ENCODE measurements at regions not wholly inside any gene's neighbourhood (a gene's known extent, or its start where the extent isn't known, plus 50 kb on each side); places are given as distances from the start of the nearest gene placed in this dataset.

DNA sequence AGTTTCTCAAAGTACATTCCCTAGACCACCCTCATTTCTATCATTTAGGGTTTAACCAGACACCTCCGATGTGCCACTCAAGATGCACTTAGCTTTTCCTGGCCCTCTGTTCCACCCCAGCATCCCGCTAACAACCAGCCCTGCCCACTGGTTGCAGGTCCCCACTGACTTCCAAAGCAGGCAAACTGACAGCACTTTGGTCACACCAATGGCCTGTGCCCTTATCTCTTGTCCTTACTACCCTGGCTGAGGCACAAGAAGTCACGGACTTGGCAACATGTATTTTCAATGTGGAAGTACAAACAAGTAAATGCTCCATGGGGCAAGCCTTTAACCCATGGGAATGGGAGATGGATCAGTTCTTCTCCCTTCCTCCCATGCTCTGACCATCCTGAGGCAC lies 357.1 kb downstream of the OMA1 start (continued):
- TF ChIP-seq REST (IDR thresholded peaks at IDR 0.05; ENCODE audit: low read depth, low read length) (no peak), GABPA (IDR thresholded peaks at IDR 0.05; ENCODE audit: low read depth) (no peak), TAF1 (IDR thresholded peaks at IDR 0.05; ENCODE audit: borderline replicate concordance, low read depth, low read length) (no peak), FOXJ3 (CRISPR knock-in tag; IDR thresholded peaks at IDR 0.05) (no peak), NFIC (IDR thresholded peaks at IDR 0.05; ENCODE audit: borderline replicate concordance) (no peak), CHD2 (IDR thresholded peaks at IDR 0.05; ENCODE audit: low read length, partially characterized antibody) (no peak), MEF2A (IDR thresholded peaks at IDR 0.05; ENCODE audit: borderline replicate concordance, low read depth) (no peak)

DNA sequence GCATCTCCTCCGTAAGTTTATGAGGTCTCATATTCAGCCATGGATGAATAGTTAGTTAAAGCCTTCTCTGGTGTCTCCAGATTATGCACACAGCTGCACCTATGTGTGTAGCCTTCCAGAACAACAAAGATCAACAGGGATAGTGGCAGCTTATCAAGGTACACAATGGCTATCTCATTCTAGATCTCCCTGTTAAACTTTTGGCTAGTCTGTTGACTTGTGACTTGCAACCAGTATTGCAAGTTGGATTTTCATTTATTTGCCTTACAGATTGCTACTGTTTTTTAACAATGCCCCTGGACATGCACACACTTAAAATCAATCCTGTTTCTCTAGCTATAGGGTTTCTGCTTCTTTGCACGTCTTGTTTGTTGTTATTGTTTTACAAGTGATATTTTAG lies 363.2 kb downstream of the OMA1 start:
- TF ChIP-seq RAD21 (IDR thresholded peaks at IDR 0.05; ENCODE audit: low read length) (no peak), RFX5 (IDR thresholded peaks at IDR 0.05; ENCODE audit: low read length) (no peak), SMC3 (IDR thresholded peaks at IDR 0.05; ENCODE audit: low read depth, low read length) (no peak), RCOR1 (IDR thresholded peaks at IDR 0.05; ENCODE audit: low read length) (no peak), GABPA (IDR thresholded peaks at IDR 0.05; ENCODE audit: low read depth) (no peak), MXI1 (IDR thresholded peaks at IDR 0.05; ENCODE audit: low read depth, low read length) (no peak), GATA2 (CRISPR knock-in tag; IDR thresholded peaks at IDR 0.05) (no peak), EZH2phosphoT487 (IDR thresholded peaks at IDR 0.05; ENCODE audit: borderline replicate concordance, low read depth) (no peak), TAF1 (IDR thresholded peaks at IDR 0.05; ENCODE audit: borderline replicate concordance, low read depth, low read length) (no peak), NFIC (IDR thresholded peaks at IDR 0.05; ENCODE audit: borderline replicate concordance) (no peak), MEF2A (IDR thresholded peaks at IDR 0.05; ENCODE audit: borderline replicate concordance, low read depth) (no peak), NRF1 (IDR thresholded peaks at IDR 0.05; ENCODE audit: low read depth, low read length) (no peak), JUND (IDR thresholded peaks at IDR 0.05) (no peak), TEAD4 (IDR thresholded peaks at IDR 0.05; ENCODE audit: borderline replicate concordance, insufficient read depth) (no peak), POLR2AphosphoS5 (IDR thresholded peaks at IDR 0.05; ENCODE audit: low read depth, low read length) (no peak), CHD2 (IDR thresholded peaks at IDR 0.05; ENCODE audit: low read length, partially characterized antibody) (no peak)
- TF ChIP-seq, protein P1, sequence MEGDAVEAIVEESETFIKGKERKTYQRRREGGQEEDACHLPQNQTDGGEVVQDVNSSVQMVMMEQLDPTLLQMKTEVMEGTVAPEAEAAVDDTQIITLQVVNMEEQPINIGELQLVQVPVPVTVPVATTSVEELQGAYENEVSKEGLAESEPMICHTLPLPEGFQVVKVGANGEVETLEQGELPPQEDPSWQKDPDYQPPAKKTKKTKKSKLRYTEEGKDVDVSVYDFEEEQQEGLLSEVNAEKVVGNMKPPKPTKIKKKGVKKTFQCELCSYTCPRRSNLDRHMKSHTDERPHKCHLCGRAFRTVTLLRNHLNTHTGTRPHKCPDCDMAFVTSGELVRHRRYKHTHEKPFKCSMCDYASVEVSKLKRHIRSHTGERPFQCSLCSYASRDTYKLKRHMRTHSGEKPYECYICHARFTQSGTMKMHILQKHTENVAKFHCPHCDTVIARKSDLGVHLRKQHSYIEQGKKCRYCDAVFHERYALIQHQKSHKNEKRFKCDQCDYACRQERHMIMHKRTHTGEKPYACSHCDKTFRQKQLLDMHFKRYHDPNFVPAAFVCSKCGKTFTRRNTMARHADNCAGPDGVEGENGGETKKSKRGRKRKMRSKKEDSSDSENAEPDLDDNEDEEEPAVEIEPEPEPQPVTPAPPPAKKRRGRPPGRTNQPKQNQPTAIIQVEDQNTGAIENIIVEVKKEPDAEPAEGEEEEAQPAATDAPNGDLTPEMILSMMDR (IDR thresholded peaks at IDR 0.05): no peak
- TF ChIP-seq, protein P2, sequence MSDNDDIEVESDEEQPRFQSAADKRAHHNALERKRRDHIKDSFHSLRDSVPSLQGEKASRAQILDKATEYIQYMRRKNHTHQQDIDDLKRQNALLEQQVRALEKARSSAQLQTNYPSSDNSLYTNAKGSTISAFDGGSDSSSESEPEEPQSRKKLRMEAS (IDR thresholded peaks at IDR 0.05; ENCODE audit: low read depth): no peak
- no peak overlapping the region for H3K4me3 ChIP-seq (ENCODE audit: low read depth in 2 of 2, low read length in 1 of 2)
- 9% methylated on average over 2 of the region's 2 CpGs for WGBS (ENCODE audit: low lambda C conversion rate)
- DNase-seq: no peak
- H4K20me1 ChIP-seq (ENCODE audit: insufficient read depth): no peaks in the 10 kb centered on the region
- ChIA-PET POLR2A (no interaction called here), CTCF (no interaction called here)
- H3K27ac ChIP-seq (ENCODE audit: low read depth in 2 of 2, low read length in 1 of 2): no peak overlapping the region
- H3K9me2 ChIP-seq: no peaks in the 10 kb centered on the region
- H3K9me3 ChIP-seq: no peaks in the 10 kb centered on the region
- no peak overlapping the region for H2AFZ ChIP-seq (ENCODE audit: low read depth)
- no peaks in the 10 kb centered on the region for H3F3A ChIP-seq (replicated peaks; ENCODE audit: insufficient read depth)
- H3K79me2 ChIP-seq (ENCODE audit: insufficient read depth): no peaks in the 10 kb centered on the region
- H3K9ac ChIP-seq: no peak overlapping the region
- no peaks in the 10 kb centered on the region for H3K4me1 ChIP-seq (ENCODE audit: control insufficient read depth in 1 of 2, insufficient read depth in 2 of 2, low read depth in 1 of 2, low read length in 1 of 2)
- H3K36me3 ChIP-seq (replicated peaks in 1 of 2; ENCODE audit: control insufficient read depth in 1 of 2, insufficient read depth in 2 of 2, low read length in 1 of 2): no peaks in the 10 kb centered on the region
- H3K4me2 ChIP-seq: no peak overlapping the region
- H3K27me3 ChIP-seq (ENCODE audit: insufficient read depth): no peaks in the 10 kb centered on the region

Measured in SK-N-SH (cell line).